PC-3 (cell line): ENCODE measurements at regions not wholly inside any gene's neighbourhood (a gene's known extent, or its start where the extent isn't known, plus 50 kb on each side); places are given as distances from the start of the nearest gene placed in this dataset.

Experiments
- EZH2 ChIP-seq: fragments of 300-600 bp; sonication (generic); IDR thresholded peaks from one replicate; pipeline ENCODE4 v1.6.1; 2017; ENCODE audit warnings: antibody characterized with exemption, mild to moderate bottlenecking, low read length; ENCODE audit not compliant: unreplicated experiment
- EZH2phosphoT487 ChIP-seq: fragments of 300-600 bp; sonication (generic); IDR thresholded peaks from 2 replicates; pipeline ENCODE4 v1.6.1; 2018; ENCODE audit warnings: mild to moderate bottlenecking, antibody characterized with exemption, low read length, borderline replicate concordance
- TF ChIP-seq, protein P1 (sequence below): fragments of 300-600 bp; sonication (generic); conservative IDR thresholded peaks from 2 replicates; pipeline ENCODE4 v1.5.1; 2017; ENCODE audit warnings: antibody characterized with exemption, low read depth, mild to moderate bottlenecking, low read length

DNA sequence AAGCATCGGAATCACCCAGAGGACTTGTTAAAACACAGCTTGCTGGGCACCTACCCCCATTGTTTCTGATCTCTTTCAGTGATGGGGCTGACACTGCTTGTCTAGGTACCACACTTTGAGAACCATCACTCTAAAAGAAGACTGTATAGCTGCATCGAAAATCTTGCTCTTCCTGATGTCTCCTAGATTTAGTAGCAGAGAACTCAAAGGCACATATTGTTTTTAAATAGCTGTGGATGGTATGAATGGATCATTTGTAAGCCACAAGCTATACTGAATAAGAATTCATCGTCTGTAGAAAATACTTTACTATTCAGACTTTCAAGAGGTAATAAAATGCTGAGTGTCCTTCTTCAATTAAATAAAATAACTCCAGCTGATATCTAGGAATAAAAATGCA, 405.4 kb downstream of the ANKRD50 start:
- TF ChIP-seq, protein P1, sequence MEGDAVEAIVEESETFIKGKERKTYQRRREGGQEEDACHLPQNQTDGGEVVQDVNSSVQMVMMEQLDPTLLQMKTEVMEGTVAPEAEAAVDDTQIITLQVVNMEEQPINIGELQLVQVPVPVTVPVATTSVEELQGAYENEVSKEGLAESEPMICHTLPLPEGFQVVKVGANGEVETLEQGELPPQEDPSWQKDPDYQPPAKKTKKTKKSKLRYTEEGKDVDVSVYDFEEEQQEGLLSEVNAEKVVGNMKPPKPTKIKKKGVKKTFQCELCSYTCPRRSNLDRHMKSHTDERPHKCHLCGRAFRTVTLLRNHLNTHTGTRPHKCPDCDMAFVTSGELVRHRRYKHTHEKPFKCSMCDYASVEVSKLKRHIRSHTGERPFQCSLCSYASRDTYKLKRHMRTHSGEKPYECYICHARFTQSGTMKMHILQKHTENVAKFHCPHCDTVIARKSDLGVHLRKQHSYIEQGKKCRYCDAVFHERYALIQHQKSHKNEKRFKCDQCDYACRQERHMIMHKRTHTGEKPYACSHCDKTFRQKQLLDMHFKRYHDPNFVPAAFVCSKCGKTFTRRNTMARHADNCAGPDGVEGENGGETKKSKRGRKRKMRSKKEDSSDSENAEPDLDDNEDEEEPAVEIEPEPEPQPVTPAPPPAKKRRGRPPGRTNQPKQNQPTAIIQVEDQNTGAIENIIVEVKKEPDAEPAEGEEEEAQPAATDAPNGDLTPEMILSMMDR = no peak
- TF ChIP-seq EZH2phosphoT487 (no peak), EZH2 (no peak)
